Stimulated activated CD4-positive, alpha-beta T cell treated with anti-CD3 and anti-CD28 coated beads, Interleukin-15, amount 100 ng/mL, for 24 hours (primary cell): ENCODE measurements at regions not wholly inside any gene's neighbourhood (a gene's known extent, or its start where the extent isn't known, plus 50 kb on each side); places are given as distances from the start of the nearest gene placed in this dataset.

Source experiments
- DNase-seq: peaks from one replicate; pipeline ENCODE4 v3.0.0-alpha.2; 2020

DNA sequence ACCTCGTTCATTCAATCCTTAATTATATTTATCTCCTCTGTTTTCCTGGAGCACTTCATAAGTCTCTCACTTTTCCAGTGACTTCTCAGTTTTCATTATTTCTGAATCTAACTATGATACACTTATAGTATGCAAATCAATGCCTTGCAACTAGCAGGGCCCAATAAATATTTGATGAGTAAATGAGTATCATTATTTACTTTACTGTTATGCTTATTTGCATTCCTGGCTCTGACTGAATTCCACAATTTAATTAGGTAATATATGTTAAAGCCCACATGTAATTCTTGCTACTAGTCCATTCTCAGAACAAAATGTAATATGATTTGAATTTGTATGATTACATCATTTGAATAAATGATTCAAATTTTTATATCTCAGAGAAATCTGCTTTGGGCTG, 1595.1 kb upstream of the MIR17HG start:
- no peak for DNase-seq

DNA sequence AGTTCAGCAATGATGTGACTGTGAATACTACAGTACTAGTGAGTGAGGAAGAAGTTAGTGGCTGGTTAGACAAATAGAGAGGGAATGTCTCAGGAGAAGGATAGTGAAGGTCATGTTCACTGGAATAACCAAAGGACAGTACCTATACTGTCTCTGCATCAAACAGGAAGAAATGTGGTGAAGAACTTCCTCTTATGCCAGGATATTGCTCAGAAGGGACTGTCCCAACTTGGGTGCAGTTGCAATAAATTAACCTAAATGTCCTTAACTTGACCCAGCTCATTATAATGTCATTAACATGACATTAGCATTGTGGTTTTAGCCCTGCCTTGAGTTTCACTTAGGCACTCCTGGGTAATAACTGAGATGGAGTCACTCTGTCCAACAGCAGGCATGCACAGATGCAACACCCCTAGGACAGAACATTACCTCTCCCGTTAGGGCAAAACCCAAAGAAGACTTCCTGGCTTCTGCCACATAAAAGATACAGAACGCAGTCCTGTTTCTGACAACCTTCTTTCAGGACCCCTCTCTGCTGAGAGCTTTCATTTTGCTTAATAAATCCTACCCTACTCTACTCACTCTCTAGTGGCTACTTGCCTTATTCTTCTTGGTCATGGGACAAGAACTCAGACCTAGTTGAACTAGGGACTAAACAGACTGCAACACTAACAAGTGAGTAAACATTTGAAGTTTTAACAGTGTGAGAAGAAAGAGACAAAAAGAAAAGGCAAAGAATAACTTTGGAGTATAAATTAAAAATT, 1591.6 kb upstream of the MIR17HG start:
- DNase-seq = no peak

DNA sequence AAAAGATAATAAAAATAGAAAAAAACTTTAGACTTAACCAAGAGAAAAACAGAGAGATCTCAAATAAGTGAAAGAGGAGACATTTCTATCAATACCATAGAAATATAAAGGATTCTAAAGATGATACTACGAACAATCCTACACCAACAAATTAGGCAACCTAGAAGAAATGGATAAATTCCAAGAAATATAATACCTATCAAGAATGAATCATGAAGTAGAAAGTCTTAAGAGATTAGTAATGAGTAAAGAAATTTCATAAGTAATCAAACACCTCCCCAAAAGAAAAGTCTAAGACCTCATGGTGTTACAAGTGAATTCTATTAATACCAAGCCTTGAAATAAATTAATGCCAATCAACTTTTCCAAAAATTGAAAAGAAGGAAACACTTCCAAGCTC, 1584.5 kb upstream of the MIR17HG start:
- DNase-seq = no peak

DNA sequence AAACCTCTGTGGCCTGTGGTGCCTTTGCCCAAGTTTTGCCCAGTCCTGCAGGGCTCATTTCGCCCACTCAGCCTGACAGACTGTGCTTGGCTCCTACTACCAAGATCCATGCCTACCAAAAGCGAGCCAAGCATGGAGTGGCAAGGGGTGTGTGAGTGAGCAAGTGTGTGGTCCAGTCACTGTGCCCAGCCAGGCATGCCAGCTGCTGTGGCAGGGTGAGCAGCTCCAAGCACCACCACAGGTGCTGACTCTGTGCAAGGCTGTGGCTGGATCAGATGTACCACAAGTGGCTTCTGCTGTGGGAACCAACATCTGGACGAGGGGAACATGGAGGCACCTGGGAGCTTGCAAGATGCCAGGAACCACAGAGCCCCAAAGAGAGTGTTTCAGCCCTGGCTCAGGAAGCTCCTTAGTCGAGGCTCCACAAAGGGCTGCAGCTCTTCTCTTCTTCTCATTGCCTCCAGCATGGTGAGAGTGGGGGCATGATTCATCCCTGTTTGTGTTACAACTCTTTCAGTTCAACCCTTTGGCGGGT, 1564.2 kb upstream of the MIR17HG start:
- DNase-seq = no peak

DNA sequence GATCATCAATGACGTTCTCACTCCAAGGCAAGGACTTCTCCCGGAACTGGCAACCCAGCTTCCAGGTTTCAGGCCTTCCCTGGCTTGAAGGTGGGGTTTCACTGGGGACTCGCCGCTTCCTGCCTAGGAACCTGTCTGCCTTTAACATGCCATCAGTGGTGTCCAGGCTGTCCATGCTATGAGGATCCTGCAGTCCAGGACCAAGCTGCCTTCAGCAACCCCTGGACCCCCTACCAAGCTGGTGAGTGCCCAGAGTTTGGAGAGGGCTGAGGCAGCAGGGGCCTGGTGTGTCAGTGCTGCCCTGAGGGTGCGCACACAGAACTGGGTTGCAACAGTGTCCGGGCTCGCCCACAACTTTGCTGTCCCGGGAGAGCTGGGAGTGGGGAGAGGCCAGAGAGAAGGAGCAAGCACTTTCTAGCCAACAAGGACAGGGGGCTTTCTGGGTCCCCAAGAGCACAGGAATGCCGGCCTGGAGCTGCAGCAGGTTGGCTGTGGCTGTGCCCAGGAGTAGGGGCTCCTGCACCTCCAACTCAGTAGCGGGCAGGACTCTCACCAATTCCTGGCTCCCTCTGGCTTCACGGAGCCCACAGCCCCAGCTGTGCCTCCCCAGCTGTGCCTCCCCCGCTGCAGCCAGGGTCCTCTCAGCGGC, 1563.2 kb upstream of the MIR17HG start:
- no peak for DNase-seq

DNA sequence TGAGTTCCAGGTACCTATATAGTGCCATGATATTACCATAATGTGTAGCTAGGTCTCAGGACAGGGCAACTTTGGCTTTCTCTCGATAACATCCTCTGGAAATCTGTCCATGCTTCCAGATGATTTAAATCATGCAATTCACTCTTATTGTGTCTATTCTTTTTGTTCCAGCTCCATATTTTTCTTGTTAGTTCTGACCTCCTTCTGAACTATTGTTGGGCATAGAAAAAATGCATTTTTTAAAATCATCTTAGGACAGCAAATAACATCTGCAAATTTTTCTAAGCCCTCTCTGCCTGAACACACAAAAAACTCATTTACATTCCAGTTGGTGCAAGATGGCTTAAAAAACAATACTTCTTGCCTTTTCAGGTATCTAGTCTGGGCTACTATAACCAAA, 1561.0 kb upstream of the MIR17HG start:
- no peak for DNase-seq

DNA sequence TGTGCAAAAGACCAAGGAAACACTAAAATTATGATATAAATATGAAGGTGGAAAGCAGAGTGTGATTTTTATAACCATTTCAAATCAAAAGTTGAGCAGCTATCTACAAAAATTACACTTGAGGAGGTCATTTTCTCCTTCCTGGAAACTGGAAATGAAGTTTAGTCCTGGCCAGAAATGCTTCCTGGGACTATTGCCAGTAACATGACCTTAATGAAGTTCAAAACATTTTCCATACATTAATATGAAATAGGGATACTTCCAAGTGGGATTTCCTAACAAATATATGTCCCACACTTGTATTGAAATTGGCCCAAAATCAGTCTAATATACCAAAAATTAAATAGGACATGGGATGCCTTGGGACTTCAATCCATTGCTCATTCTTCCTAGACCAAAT, 1556.8 kb upstream of the MIR17HG start:
- no peak for DNase-seq

DNA sequence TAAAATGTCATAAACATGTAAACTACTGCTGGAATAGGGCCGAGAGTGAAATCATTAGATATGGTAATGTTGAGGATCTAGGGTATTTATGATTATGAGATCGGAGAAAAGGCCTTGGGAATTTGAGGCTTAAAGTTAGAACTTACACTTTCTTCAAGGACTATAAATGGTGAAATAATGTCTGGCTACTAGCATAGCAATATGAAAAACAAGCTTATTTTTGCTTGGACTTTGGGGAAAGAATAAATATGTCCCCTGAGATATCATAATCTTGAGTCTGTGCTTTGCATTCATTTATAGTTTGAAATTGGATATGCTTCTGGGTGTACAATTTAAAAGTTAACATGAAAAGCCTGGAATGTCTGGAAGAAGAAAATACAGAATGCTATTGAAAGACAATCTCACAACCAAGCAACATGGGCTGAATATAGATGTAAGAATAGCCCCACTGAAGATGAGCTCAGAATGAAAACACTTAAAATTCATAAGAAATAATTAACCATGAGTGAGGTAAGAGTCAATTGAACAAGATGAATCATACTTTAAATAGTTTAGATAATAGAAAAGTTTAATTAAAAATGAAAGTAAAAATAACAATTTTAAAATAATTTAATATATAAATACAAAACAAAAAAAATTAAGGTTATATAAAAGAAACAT, 1555.4 kb upstream of the MIR17HG start:
- DNase-seq = no peak

DNA sequence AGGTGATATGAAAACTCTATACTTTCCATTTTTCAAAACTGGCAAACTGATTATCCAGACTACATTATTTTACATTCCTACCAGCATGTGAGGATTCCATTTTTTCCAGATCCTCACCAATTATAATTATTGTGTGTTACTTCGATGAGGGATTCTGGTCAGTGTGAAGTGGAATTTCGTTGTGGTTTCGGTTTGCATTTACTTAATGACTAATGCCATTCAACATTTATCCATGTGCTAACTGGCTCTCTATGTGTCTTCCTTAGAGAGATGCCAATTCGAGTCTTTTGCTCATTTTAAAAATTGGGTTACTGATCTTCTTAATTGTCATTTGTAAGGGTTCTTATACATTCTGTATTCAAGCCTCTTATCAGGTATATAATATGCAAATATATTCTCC, 1551.3 kb upstream of the MIR17HG start:
- DNase-seq = no peak

DNA sequence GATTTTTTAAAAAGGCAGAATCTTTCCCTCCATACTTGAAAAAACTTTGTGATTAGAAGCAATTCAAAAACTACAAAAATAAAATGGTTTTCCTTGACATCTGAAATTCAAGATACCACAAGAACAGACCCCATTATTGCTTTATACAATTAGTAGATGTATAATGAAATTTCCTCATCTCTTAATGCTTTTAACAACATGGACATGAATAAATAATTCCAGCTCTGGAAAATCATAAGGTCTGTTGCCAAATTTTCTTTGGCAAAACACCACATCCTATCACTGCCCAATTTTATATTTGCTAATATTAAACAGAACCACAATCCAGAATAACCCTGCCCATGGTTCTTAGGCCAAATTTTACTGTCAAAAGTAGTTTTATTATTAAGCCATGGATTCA, 1543.6 kb upstream of the MIR17HG start:
- no peak for DNase-seq

DNA sequence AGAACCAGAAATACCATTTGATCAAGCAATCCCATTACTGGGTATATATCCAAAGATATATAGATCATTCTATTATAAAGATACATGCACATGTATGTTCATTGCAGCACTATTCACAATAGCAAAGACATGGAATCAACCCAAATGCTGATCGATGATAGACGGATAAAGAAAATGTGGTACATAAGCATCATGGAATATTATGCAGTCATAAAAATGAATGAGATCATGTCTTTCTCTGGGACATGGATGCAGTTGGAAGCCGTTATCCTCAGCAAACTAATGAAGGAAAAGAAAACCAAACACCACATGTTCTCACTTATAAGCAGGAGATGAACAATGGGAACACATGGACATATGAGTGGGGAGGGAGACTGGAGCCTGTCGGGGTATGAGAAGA, 1540.9 kb upstream of the MIR17HG start:
- no peak for DNase-seq

DNA sequence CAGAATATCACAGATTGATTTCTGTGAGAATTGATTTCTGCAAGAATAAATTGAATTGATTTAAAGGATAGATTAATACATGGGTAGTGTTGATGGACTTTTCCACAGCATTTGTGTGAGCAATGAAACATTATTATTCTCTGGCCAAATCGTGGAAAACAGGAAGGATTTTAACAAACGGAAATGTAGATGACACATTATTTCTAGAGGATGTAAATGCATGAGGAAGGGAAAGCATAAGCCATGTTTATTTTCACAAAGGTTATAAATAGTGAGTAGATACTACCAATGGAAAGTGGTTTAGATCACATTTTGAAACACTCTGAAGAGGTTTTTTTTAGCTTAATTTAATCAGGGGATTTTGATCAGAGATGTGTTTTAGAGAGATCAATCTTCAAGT, 1534.6 kb upstream of the MIR17HG start:
- no peak for DNase-seq

DNA sequence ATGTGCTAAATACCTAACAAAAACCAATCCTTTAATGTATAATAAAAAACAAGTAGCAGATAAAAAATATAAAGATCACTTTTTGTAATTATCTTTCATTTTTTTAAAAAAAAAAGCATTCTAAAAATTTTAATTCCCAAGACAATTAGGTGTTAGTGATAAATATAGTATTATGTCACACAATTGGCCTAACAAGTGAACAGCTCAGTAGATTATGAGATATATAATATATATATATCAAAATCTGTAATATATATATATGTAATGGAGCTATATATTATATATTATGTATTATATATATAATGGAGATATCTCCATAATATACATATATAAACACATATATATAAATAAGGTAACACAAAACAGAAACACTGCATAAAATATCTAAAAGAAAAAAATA, 1531.1 kb upstream of the MIR17HG start:
- DNase-seq = no peak

DNA sequence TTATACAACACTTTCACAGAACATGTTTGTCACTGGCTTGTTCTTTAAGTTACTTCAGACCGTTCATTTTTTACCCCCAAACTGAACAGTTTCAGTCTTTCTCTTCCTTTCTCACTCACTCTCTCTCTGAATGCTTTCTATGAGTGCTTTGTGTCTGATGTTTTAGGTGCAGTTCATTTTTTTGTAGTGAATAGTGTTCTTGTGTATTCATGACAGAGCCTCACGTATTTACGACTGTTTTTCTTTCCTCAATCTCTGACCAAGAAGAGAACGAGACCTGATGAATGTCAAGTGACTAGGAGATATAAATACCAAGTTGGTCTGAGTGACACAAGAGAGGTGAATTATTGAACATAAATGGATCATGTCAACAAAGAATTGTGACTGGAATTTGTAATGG, 1525.0 kb upstream of the MIR17HG start:
- DNase-seq = no peak

DNA sequence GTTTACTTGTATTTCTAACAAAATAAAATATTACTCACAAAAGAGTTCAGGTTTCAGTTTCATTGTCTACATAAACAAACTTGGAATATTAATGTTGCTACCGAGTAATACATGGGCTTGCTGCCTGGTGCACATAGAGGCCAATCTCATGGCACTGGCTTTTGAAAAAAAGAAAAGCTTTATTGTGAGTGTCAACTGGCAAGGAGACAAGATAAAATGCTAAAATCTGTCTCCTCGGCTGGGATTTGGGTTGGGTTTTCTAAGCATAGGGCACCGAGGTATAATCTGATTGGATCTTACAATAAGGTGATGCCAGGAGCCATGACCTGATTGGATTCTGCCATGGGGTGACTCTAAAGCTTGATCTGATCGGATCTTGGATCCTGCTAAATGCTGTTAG, 1519.9 kb upstream of the MIR17HG start:
- no peak for DNase-seq

DNA sequence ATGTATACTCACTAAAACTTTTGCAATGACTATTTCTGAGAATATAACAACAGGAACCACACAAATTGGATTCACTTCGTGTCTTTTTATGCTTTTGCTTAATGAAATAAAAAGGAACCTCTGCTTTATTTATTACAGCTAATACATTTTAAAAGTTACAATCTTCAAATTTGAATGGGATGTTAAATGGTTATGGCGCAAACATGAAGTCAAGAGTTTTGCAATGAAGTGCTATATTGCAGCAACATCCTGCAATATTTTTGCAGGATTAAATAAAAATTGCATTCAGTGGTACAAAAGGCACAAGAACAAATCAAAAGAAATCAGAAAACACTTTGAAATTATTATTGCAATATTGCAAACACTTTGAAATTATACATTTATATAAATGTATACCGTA, 1519.0 kb upstream of the MIR17HG start:
- DNase-seq = no peak

DNA sequence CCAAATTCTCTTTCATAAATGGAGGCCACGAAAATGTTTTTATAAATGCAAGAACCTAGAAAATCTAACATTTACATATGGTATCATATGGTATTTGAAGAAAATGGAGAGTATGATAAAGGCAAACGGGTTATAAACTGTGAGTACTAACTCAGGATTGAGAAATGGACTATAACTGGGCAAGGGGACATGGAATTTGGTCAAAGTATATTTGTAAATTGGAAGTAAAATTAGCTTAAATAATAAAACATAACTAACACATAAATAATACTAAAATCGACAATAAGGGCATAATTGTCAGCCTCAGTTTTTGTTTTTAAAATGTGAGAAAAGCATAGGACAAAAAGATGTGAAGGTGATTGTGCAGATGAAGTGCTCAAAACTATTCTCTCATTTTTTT, 1516.3 kb upstream of the MIR17HG start:
- no peak for DNase-seq

DNA sequence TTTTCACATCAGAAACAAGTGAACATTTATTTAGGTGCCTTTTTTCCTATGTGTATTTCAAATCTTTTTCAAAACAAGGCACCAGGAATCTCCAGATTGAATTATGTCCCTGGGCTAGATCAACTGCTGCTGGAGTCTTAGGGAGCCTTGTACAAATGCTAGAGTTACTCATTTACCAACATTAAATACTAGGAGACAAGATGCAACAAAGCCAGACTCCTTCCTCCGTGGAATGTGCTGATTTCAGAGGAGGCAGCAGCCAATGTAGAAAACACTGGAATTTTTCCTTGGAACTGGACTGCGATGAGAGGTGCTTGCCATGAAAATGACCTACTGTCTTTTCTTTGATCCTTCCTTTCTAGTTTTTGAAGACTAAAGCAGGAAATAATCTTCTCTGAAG, 1514.7 kb upstream of the MIR17HG start:
- DNase-seq = no peak

DNA sequence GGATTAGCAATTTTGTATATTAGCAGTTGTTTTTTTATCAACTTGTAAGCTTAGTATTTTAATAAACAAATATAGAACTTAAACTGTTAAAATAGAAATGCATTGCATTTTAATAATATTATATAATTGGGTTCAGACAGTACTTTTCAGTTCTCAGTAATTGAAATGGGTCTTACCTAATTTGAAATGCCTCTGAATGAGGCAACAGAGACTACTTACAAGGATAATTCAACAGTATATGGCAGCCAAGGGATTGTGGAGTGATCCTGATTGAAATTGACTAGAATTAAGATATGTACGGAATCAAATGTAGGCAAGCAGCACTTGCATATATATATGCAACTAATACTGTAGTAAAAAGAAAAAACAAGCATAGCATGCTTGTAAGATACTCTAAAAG, 1503.9 kb upstream of the MIR17HG start:
- DNase-seq = no peak

DNA sequence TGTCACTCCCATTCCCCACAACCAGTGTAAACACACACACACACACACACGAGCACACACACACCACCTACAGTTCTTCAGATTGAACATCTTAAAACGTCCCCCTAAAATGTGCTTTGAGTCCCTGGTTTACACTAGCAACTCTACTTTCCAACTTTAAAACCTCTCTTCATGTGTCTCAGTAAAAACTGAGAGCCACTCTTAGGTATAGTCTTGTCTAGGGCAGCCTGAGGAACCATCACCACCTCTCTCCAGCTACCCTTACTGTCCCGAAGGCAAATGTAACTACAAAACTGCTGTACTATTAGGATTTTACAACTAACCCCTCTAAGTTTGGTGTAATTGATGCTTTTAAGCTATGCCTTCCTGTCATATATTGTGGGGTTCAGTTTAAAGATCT, 1501.6 kb upstream of the MIR17HG start:
- no peak for DNase-seq

DNA sequence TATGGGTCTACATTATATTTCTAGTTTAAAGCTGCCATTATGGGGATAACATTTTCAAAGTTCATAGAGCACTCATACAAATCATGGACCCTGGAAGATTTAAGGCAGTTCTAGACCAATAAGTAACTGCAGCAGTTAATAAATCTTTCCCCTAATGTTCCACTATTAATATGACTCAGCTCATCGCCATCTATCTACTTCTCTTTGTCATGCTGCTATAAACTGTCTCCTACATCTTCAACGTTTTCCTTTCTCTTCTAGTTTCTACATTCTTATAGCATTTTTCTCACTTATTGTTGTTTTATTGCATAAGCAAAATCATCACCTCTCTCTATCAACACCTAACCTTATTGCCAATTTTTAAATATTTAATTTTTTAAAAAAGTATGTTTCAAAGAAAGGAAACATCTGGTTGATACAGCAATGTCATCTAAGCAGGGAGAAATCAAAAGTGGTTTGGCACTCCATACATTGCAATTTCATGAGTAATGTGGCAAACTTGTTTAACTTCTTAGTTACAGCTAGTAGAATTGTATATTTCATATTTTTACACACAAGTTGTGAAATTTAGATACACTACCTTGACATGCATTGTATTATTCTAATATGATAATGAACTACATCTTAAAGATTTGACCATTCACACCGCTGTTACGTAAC, 1500.4 kb upstream of the MIR17HG start:
- no peak for DNase-seq

DNA sequence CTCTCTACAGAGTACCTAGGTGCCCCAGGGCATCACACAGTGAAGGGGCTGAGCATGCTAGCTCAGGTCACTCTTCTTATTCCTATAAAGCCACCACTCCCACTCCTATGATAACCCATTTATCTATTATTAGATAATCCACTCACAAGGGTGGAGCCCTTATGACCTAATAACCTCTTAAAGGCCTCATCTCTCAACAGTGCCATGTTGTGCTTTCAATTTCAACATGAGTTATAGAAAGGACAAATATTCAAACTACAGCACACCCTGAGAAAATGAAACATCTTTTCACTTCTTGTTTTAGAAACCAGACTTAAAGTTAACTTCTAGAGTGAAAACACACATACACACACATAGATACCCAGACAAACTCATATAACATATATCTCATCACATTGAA, 1494.9 kb upstream of the MIR17HG start:
- DNase-seq = no peak

DNA sequence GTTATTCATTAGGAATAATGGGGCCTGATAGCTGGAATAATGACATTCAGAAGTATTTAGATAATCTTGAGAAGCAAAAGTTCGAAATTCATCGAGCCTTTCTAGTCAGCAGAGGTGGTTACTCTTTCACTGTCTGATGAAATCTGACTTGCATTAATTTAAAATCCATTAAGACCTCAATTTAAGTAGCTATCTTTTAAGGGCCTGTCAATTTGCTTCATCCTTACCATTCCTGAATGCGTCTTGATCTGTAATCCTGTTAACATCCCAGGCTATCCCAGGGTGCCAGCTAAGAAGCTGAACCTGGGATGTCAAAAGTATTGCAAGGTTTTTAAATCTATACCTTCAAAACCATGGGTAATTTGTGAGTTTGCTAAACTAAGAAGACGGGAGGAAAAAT, 1491.0 kb upstream of the MIR17HG start:
- no peak for DNase-seq

DNA sequence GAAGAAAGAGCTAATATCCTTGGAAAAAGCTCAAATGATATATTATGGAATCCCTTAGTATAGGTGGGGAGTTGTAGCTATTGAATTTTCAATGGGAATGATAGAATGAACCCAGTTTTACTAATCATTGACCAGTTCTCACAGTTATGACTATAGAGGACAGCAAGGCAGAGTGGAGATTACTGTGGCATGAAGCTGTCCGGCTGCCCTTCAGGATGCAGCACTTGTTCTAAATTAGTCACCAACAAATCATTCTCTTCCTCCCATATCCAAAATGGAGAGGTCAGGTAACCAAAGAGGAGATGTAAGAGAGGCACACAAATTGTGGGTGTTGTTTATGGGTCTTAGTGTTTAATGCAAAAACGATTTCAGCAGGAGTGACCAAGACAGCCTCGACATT, 1490.0 kb upstream of the MIR17HG start:
- DNase-seq = no peak
